CD4-positive, alpha-beta memory T cell (primary cell): ENCODE measurements at regions not wholly inside any gene's neighbourhood (a gene's known extent, or its start where the extent isn't known, plus 50 kb on each side); places are given as distances from the start of the nearest gene placed in this dataset.

Experiments used
- CTCF ChIA-PET: fragments of 350-600 bp; sonication (Branson Sonifier 250); formaldehyde crosslinking; loops from one replicate; lab custom pipeline; 2021; ENCODE audit warnings: inconsistent platforms; ENCODE audit not compliant: partially characterized antibody; lab: Charles Lee
- POLR2A ChIA-PET: fragments of 350-600 bp; sonication (Branson Sonifier 250); formaldehyde crosslinking; loops from one replicate; lab custom pipeline; 2021; ENCODE audit not compliant: partially characterized antibody; lab: Charles Lee
- DNase-seq, 5 donors: peaks; one replicate each; pipeline versions ENCODE4 v3.0.0 to v3.0.0-alpha.2; 2020 to 2022; ENCODE audit warnings: mixed read lengths in 1 of 5
- H3K27ac ChIP-seq: one replicate; pipeline ENCODE4 v1.7.0; 2013; ENCODE audit warnings: low read depth, low read length
- H3K27me3 ChIP-seq: 2 replicates; pipeline ENCODE4 v1.7.0; 2013; ENCODE audit warnings: mild to moderate bottlenecking, low read length, moderate library complexity; ENCODE audit not compliant: insufficient read depth
- H3K36me3 ChIP-seq: 2 replicates; pipeline ENCODE4 v1.7.0; 2013; ENCODE audit warnings: mild to moderate bottlenecking, low read length, moderate library complexity; ENCODE audit not compliant: insufficient read depth
- H3K4me1 ChIP-seq: 2 replicates; pipeline ENCODE4 v1.7.0; 2013; ENCODE audit warnings: mild to moderate bottlenecking, low read length, moderate library complexity; ENCODE audit not compliant: insufficient read depth
- H3K4me3 ChIP-seq, 2 donors: one replicate each; pipeline ENCODE4 v1.7.0; 2013; ENCODE audit warnings: low read length in 2 of 2, mild to moderate bottlenecking in 1 of 2
- H3K9me3 ChIP-seq, 2 donors: one replicate each; pipeline ENCODE4 v1.7.0; 2013; ENCODE audit warnings: low read length in 2 of 2, control low read depth in 1 of 2; ENCODE audit not compliant: control insufficient read depth in 1 of 2
- H3K27ac Mint-ChIP-seq, 7 donors: one replicate each; pipeline ENCODE4 v1.8.0; 2020 to 2021; ENCODE audit warnings: mixed read lengths in 7 of 7, mild to moderate bottlenecking in 6 of 7, inconsistent platforms in 3 of 7, moderate library complexity in 3 of 7
- H3K27me3 Mint-ChIP-seq, 2 donors: one replicate each; pipeline ENCODE4 v1.8.0; 2020 to 2021; ENCODE audit warnings: mixed read lengths in 2 of 2
- H3K36me3 Mint-ChIP-seq, 2 donors: one replicate each; pipeline ENCODE4 v1.8.0; 2020 to 2021; ENCODE audit warnings: mixed read lengths in 2 of 2, inconsistent platforms in 1 of 2, mild to moderate bottlenecking in 1 of 2
- H3K4me1 Mint-ChIP-seq, 4 donors: one replicate each; pipeline ENCODE4 v1.8.0; 2020 to 2021; ENCODE audit warnings: mixed read lengths in 4 of 4, mild to moderate bottlenecking in 1 of 4
- H3K4me3 Mint-ChIP-seq, 8 donors: one replicate each; pipeline ENCODE4 v1.8.0; 2020 to 2021; ENCODE audit warnings: mixed read lengths in 8 of 8, mild to moderate bottlenecking in 7 of 8, moderate library complexity in 6 of 8, inconsistent platforms in 3 of 8
- H3K9me3 Mint-ChIP-seq, 8 donors: one replicate each; pipeline ENCODE4 v1.8.0; 2020 to 2021; ENCODE audit warnings: mixed read lengths in 8 of 8, mild to moderate bottlenecking in 5 of 8, inconsistent platforms in 3 of 8, moderate library complexity in 1 of 8
- intact Hi-C: fragments of 100-400 bp; cut with micrococcal nuclease; formaldehyde crosslinking; loops from one replicate; pipeline ENCODE4 v1.15.1; 2023

GRCh38 chr10:63866747-63867140 is 345.5 kb downstream of the REEP3 start:
- Mint-ChIP-seq H3K36me3 (no peaks in the 10 kb centered on the region), H3K4me1 (peaks cover 6 to 14% (median 9%) of the 10 kb centered on the region in 4 donors), H3K9me3 (no peaks in the 10 kb centered on the region), H3K27me3 (peaks cover 18 to 26% of the 10 kb centered on the region in 2 donors), H3K4me3 (peak overlapping the region in 4 of 8 donors; percentile 7 to 40 (median 18)), H3K27ac (no peak overlapping the region)
- Histone ChIP-seq H3K27me3 (no peaks in the 10 kb centered on the region), H3K36me3 (no peaks in the 10 kb centered on the region), H3K9me3 (no peaks in the 10 kb centered on the region), H3K4me3 (no peak overlapping the region), H3K4me1 (peaks cover 11% of the 10 kb centered on the region), H3K27ac (no peak overlapping the region)
- peak in 1 of 5 donors; percentile 1 for DNase-seq
- ChIA-PET CTCF (interaction anchor here (0.8 to 2.5 kb wide), 18 partner anchors 10 to 720 kb away, joined by 3 to 17 read pairs (median 4); no protein-coding TSS in a partner anchor), POLR2A (no interaction called here)
- intact Hi-C loops, result loop anchor here (2.0 kb wide), 1 partner anchor 110 kb away; no protein-coding TSS in a partner anchor

DNA sequence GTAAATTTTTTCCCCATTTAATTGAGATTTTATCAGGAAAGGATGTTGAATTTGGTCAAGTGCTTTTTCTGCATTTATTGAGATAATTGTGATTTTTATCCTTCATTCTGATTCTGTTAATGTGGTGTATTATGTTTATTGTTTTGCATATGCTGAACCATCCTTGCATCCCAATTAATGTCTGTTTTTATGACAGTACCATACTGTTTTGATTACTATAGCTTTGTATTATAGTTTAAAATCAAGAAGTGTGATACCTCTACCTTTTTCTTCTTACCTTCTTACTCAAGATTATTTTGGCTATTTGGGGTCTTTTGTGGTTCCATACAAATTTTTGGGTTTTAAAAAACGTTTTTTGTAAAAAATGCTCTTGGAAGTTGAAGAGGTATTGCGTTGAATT is 357.2 kb downstream of the REEP3 start:
- CTCF ChIA-PET, result no interaction called here
- no peaks in the 10 kb centered on the region for H3K27me3 ChIP-seq
- intact Hi-C loops, result no loop called here
- Mint-ChIP-seq H3K4me1 (no peaks in the 10 kb centered on the region), H3K9me3 (peaks cover 0 to 24% (median 20%) of the 10 kb centered on the region in 8 donors), H3K4me3 (no peak overlapping the region), H3K36me3 (no peaks in the 10 kb centered on the region), H3K27ac (no peak overlapping the region), H3K27me3 (peaks cover 0 to 11% of the 10 kb centered on the region in 2 donors)
- H3K27ac ChIP-seq, result no peak overlapping the region
- DNase-seq, result no peak
- H3K4me1 ChIP-seq, result no peaks in the 10 kb centered on the region
- no peaks in the 10 kb centered on the region for H3K9me3 ChIP-seq
- POLR2A ChIA-PET, result no interaction called here
- H3K36me3 ChIP-seq, result no peaks in the 10 kb centered on the region
- H3K4me3 ChIP-seq, result no peak overlapping the region

DNA sequence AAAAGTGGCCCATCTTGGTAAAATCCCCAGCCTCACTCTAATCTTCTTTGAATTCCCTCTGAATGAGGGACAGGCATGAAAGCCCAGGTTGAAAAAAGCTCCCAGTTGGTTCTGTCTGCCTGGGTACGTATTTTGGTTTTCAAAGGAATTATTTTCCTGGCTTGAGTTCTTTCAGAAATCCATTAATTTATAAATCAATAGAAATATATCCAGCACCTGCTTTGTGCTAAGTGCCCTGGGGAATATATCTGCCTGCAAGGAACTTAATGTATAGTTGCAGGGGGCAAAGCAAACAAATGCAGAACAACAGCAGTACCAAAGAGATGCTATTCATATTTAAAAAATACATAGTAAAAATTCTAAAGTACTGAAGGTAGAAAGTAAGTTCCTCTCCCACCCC is 362.7 kb downstream of the REEP3 start:
- H3K9me3 Mint-ChIP-seq, result peaks cover 0 to 18% (median 13%) of the 10 kb centered on the region in 8 donors
- no peak overlapping the region for H3K4me3 Mint-ChIP-seq
- no peaks in the 10 kb centered on the region for H3K36me3 ChIP-seq
- DNase-seq, result no peak
- ChIA-PET CTCF (interaction anchor here (1.7 kb wide), 1 partner anchor 17 kb away, joined by 5 read pairs; no protein-coding TSS in a partner anchor), POLR2A (no interaction called here)
- H3K27ac Mint-ChIP-seq, result no peak overlapping the region
- no peak overlapping the region for H3K27ac ChIP-seq
- no peaks in the 10 kb centered on the region for H3K4me1 ChIP-seq
- no peaks in the 10 kb centered on the region for H3K27me3 ChIP-seq
- no peaks in the 10 kb centered on the region for H3K4me1 Mint-ChIP-seq
- H3K9me3 ChIP-seq, result no peaks in the 10 kb centered on the region
- peaks cover 0 to 14% of the 10 kb centered on the region in 2 donors for H3K27me3 Mint-ChIP-seq
- no peaks in the 10 kb centered on the region for H3K36me3 Mint-ChIP-seq
- no peak overlapping the region for H3K4me3 ChIP-seq
- intact Hi-C loops, result no loop called here

DNA sequence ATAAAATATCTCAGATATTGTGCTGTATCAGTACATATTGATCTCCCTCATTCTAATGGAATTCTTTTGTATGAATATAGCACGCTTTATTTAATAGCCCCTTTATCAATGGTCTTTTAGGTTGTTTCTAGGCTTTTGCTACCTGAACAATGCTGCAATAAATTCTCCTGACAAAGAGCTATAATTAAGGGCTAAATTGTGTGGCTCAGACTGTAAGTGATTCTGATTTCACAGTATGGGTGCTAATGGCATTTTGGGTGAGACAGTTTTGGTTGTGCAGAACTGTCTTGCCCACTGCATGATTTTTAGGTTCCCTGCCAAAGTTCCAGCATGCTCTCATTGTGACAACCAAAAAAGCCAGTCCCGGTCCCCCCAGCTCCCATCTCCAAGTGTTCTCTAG is 363.2 kb downstream of the REEP3 start:
- Mint-ChIP-seq H3K9me3 (peaks cover 0 to 14% (median 11%) of the 10 kb centered on the region in 8 donors), H3K27ac (no peak overlapping the region), H3K4me3 (no peak overlapping the region), H3K4me1 (no peaks in the 10 kb centered on the region), H3K27me3 (peaks cover 0 to 11% of the 10 kb centered on the region in 2 donors), H3K36me3 (no peaks in the 10 kb centered on the region)
- Histone ChIP-seq H3K27me3 (no peaks in the 10 kb centered on the region), H3K4me1 (no peaks in the 10 kb centered on the region), H3K36me3 (no peaks in the 10 kb centered on the region), H3K27ac (no peak overlapping the region), H3K4me3 (no peak overlapping the region), H3K9me3 (no peaks in the 10 kb centered on the region)
- ChIA-PET POLR2A (no interaction called here), CTCF (interaction anchor here (1.7 kb wide), 1 partner anchor 18 kb away, joined by 5 read pairs; no protein-coding TSS in a partner anchor)
- intact Hi-C loops, result no loop called here
- no peak for DNase-seq

GRCh38 chr10:63885156-63885555 is 364.0 kb downstream of the REEP3 start:
- POLR2A ChIA-PET, result no interaction called here
- DNase-seq, result no peak
- Mint-ChIP-seq H3K36me3 (no peaks in the 10 kb centered on the region), H3K27ac (no peak overlapping the region), H3K4me1 (no peaks in the 10 kb centered on the region), H3K4me3 (no peak overlapping the region), H3K9me3 (peaks cover 0 to 13% (median 7%) of the 10 kb centered on the region in 8 donors), H3K27me3 (peaks cover 0 to 4% of the 10 kb centered on the region in 2 donors)
- H3K4me3 ChIP-seq, result no peak overlapping the region
- no peaks in the 10 kb centered on the region for H3K27me3 ChIP-seq
- CTCF ChIA-PET, result interaction anchor here (1.7 kb wide), 1 partner anchor 18 kb away, joined by 5 read pairs; no protein-coding TSS in a partner anchor
- no peak overlapping the region for H3K27ac ChIP-seq
- no peaks in the 10 kb centered on the region for H3K9me3 ChIP-seq
- H3K4me1 ChIP-seq, result no peaks in the 10 kb centered on the region
- no peaks in the 10 kb centered on the region for H3K36me3 ChIP-seq
- intact Hi-C loops, result no loop called here

DNA sequence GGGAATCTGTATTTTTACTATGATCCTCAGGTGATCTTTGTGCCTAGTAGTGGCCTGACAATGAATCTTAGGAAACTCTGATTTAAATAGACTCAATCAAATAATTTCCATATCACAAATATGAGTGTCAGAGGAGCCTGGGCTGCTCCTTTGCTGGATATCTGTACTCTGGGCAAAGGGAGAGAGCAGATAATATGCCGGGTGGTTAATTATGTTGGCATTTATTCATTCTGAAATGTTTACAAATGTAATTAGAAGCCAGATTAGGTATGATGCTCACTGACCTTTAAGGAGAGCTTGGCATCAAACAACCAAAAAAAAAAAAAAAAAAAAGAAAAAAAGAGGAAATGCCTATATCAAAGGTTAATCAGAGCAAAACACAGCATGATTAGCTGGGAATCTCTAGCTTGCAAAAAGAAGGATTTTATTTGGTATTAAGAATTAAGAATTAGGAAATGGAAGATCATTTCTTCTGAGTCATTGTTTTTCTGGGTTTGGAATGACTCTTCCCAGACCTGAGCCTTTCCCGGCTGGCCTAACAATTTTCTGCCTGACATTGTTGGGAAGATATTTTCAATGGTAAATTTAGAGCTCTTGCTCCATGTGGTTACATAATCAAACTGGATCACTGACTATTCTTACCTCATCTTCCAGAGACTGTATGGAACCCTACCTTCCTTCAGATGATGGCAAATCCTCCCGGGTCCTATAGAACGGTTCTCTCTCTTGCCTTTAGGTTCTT is 365.3 kb downstream of the REEP3 start:
- Histone ChIP-seq H3K9me3 (no peaks in the 10 kb centered on the region), H3K27me3 (no peaks in the 10 kb centered on the region), H3K27ac (no peak overlapping the region), H3K4me1 (no peaks in the 10 kb centered on the region), H3K36me3 (no peaks in the 10 kb centered on the region), H3K4me3 (no peak overlapping the region)
- DNase-seq, result no peak
- ChIA-PET POLR2A (no interaction called here), CTCF (interaction anchor here (0.6 to 1.4 kb wide), 2 partner anchors 21 to 521 kb away, joined by 3 to 7 read pairs; no protein-coding TSS in a partner anchor)
- H3K27me3 Mint-ChIP-seq, result peaks cover 0 to 4% of the 10 kb centered on the region in 2 donors
- H3K9me3 Mint-ChIP-seq, result peaks cover 0 to 3% (median 0%) of the 10 kb centered on the region in 8 donors
- H3K4me3 Mint-ChIP-seq, result no peak overlapping the region
- no peaks in the 10 kb centered on the region for H3K4me1 Mint-ChIP-seq
- H3K36me3 Mint-ChIP-seq, result no peaks in the 10 kb centered on the region
- intact Hi-C loops, result no loop called here
- no peak overlapping the region for H3K27ac Mint-ChIP-seq

DNA sequence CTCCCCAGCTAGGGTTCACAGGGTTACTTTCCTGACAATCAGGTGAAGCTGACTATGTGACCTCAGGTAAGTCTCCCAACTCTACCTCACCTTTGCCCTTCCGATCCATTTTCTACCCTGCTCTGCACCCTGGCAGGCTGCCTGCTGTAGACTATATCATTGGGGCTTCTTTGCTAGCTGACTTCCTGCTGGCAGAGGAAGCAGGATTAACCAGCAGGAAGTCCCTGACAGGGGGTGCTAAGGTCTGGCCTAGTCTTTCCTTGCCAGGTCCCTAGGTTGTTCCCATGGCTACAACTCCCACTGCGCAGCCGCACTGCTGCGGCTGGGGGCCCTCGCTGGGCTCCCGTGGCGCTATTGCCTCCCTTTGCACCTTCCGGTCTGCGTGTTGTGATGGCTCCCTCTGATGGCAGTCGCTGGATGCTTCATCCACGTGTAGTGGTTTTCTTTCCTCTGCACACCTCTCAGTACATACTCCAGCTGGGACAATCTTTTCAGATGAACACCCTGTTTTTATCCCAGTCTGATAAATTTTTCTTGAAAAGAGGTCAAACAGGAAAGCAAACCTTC is 365.9 kb downstream of the REEP3 start:
- Histone ChIP-seq H3K27ac (no peak overlapping the region), H3K27me3 (no peaks in the 10 kb centered on the region), H3K4me1 (no peaks in the 10 kb centered on the region), H3K36me3 (no peaks in the 10 kb centered on the region), H3K9me3 (no peaks in the 10 kb centered on the region), H3K4me3 (no peak overlapping the region)
- Mint-ChIP-seq H3K4me3 (no peak overlapping the region), H3K36me3 (no peaks in the 10 kb centered on the region), H3K27ac (no peak overlapping the region), H3K27me3 (peaks cover 0 to 4% of the 10 kb centered on the region in 2 donors), H3K9me3 (no peaks in the 10 kb centered on the region), H3K4me1 (no peaks in the 10 kb centered on the region)
- ChIA-PET POLR2A (no interaction called here), CTCF (interaction anchor here (1.4 kb wide), 1 partner anchor 22 kb away, joined by 7 read pairs; no protein-coding TSS in a partner anchor)
- intact Hi-C loops, result no loop called here
- no peak for DNase-seq
